B cell (primary cell): ENCODE measurements at regions not wholly inside any gene's neighbourhood (a gene's known extent, or its start where the extent isn't known, plus 50 kb on each side); places are given as distances from the start of the nearest gene placed in this dataset.

Experiments used
- ATAC-seq: fragments of 200-7000 bp; cut with Tn5 transposase; one replicate; pipeline ENCODE4 v1.10.0; 2021; ENCODE audit warnings: low read depth, mild to moderate bottlenecking, moderate number of reproducible peaks, moderate library complexity
- CTCF ChIA-PET: fragments of 350-600 bp; sonication (Branson Sonifier 250); formaldehyde crosslinking; loops from one replicate; lab custom pipeline; 2021; ENCODE audit warnings: antibody characterized with exemption, inconsistent platforms; lab: Charles Lee
- POLR2A ChIA-PET: fragments of 350-600 bp; sonication (Branson Sonifier 250); formaldehyde crosslinking; loops from one replicate; lab custom pipeline; 2021; ENCODE audit warnings: antibody characterized with exemption; lab: Charles Lee
- DNase-seq: peaks from one replicate; pipeline ENCODE4 v3.0.0; 2013
- H2AFZ ChIP-seq: 2 replicates; pipeline ENCODE4 v1.6.1; 2012; ENCODE audit warnings: mild to moderate bottlenecking, low read depth, low read length; ENCODE audit not compliant: insufficient read depth, poor library complexity, severe bottlenecking
- H3K27ac ChIP-seq, 2 donors: 1 replicate in 1 of 2; 2 replicates in 1 of 2; pipeline ENCODE4 v1.5.1; 2012 to 2013; ENCODE audit warnings: low read length in 2 of 2, mild to moderate bottlenecking in 2 of 2, moderate library complexity in 1 of 2
- H3K27me3 ChIP-seq, 4 experiments: fragments of 200-600 bp in 1 of 4; sonication (generic) in 1 of 4; replicated peaks in 1 of 4; 1 replicate in 2 of 4; 2 replicates in 2 of 4; pipeline versions ENCODE4 v1.6.1 to v1.7.0; 2013 to 2016; ENCODE audit warnings: low read length in 3 of 4, mild to moderate bottlenecking in 2 of 4, mixed read lengths in 1 of 4, moderate library complexity in 1 of 4; ENCODE audit not compliant: insufficient read depth in 4 of 4, control insufficient read depth in 3 of 4; ENCODE audit errors: control extremely low read depth in 1 of 4
- H3K36me3 ChIP-seq, 2 experiments: replicated peaks in 1 of 2; 1 replicate in 1 of 2; 2 replicates in 1 of 2; pipeline versions ENCODE4 v1.6.1 to v1.7.1; 2013; ENCODE audit warnings: low read length in 1 of 2; ENCODE audit not compliant: insufficient read depth in 2 of 2, control insufficient read depth in 1 of 2; ENCODE audit errors: control extremely low read depth in 1 of 2, extremely low read depth in 1 of 2
- H3K4me1 ChIP-seq, 2 donors: fragments of 200-600 bp in 1 of 2; sonication (generic) in 1 of 2; 1 replicate in 1 of 2; 2 replicates in 1 of 2; pipeline versions ENCODE4 v1.5.1 to v1.6.1; 2013 to 2017; ENCODE audit warnings: low read length in 2 of 2; ENCODE audit not compliant: control insufficient read depth in 2 of 2, insufficient read depth in 2 of 2
- H3K4me2 ChIP-seq: replicated peaks from 2 replicates; pipeline ENCODE3; 2012; ENCODE audit warnings: mild to moderate bottlenecking, low read depth, low read length; ENCODE audit not compliant: poor library complexity, severe bottlenecking
- H3K4me3 ChIP-seq, 5 experiments: fragments of 200-600 bp in 1 of 5; sonication (generic) in 1 of 5; 1 replicate in 3 of 5; 2 replicates in 2 of 5; pipeline versions ENCODE4 v1.5.1 to v1.7.0; 2011 to 2016; ENCODE audit warnings: low read length in 4 of 5, mild to moderate bottlenecking in 4 of 5, low read depth in 2 of 5, control low read depth in 1 of 5, moderate library complexity in 1 of 5; ENCODE audit not compliant: insufficient read depth in 1 of 5; ENCODE audit errors: control extremely low read depth in 1 of 5, extremely low read depth in 1 of 5
- H3K79me2 ChIP-seq: fragments of 200-600 bp; sonication (generic); one replicate; pipeline ENCODE4 v1.6.0; 2016; ENCODE audit warnings: low read length; ENCODE audit not compliant: control insufficient read depth, insufficient read depth
- H3K9ac ChIP-seq: fragments of 200-600 bp; sonication (generic); 2 replicates; pipeline ENCODE4 v1.6.1; 2017; ENCODE audit warnings: mild to moderate bottlenecking, low read length, moderate library complexity
- H3K9me3 ChIP-seq, 3 donors: one replicate each; pipeline versions ENCODE4 v1.6.1 to v1.7.1; 2013; ENCODE audit warnings: low read length in 2 of 3; ENCODE audit not compliant: control insufficient read depth in 2 of 3, insufficient read depth in 1 of 3; ENCODE audit errors: control extremely low read depth in 1 of 3
- H4K20me1 ChIP-seq: 2 replicates; pipeline ENCODE4 v1.6.0; 2012; ENCODE audit warnings: mild to moderate bottlenecking, low read length; ENCODE audit not compliant: insufficient read depth, control insufficient read depth, poor library complexity, severe bottlenecking
- H3K27ac Mint-ChIP-seq: one replicate; pipeline ENCODE4 v1.8.0; 2021; ENCODE audit warnings: mixed read lengths
- H3K27me3 Mint-ChIP-seq: one replicate; pipeline ENCODE4 v1.8.0; 2021; ENCODE audit warnings: mixed read lengths
- H3K4me1 Mint-ChIP-seq: one replicate; pipeline ENCODE4 v1.8.0; 2021; ENCODE audit warnings: mixed read lengths
- H3K4me3 Mint-ChIP-seq: one replicate; pipeline ENCODE4 v1.8.0; 2021; ENCODE audit warnings: mixed read lengths
- H3K9me3 Mint-ChIP-seq: one replicate; pipeline ENCODE4 v1.8.0; 2022; ENCODE audit warnings: mixed read lengths; ENCODE audit not compliant: insufficient read depth
- CTCF ChIP-seq: fragments of 200-600 bp; IDR thresholded peaks from one replicate; pipeline ENCODE4 v1.8.0; 2022; ENCODE audit warnings: antibody characterized with exemption, mild to moderate bottlenecking
- EZH2 ChIP-seq: IDR thresholded peaks from 2 replicates; pipeline ENCODE4 v1.6.1; 2012; ENCODE audit warnings: borderline replicate concordance, low read depth, mild to moderate bottlenecking, moderate library complexity, low read length; ENCODE audit not compliant: insufficient read depth, poor library complexity, severe bottlenecking
- WGBS: methylation state at CpG from one replicate; pipeline ENCODE4 v1.1.5; 2013; ENCODE audit warnings: missing lambda C conversion rate; ENCODE audit not compliant: insufficient coverage; 5-methylcytosine and 5-hydroxymethylcytosine counted together
- intact Hi-C: fragments of 100-400 bp; cut with micrococcal nuclease; formaldehyde crosslinking; loops from one replicate; pipeline ENCODE4 v1.10.0; 2022

- no peaks in the 10 kb centered on the region for H3K27me3 ChIP-seq
- H3K4me3 Mint-ChIP-seq, result no peak overlapping the region
- H3K4me2 ChIP-seq, result no peak overlapping the region
- H3K27me3 Mint-ChIP-seq, result peaks cover 6% of the 10 kb centered on the region
- intact Hi-C loops, result no loop called here
- H3K79me2 ChIP-seq, result no peaks in the 10 kb centered on the region
- H2AFZ ChIP-seq, result no peak overlapping the region
- peaks cover 0 to 8% (median 0%) of the 10 kb centered on the region in 3 donors for H3K9me3 ChIP-seq
- 98% methylated on average over 4 of the region's 5 CpGs for WGBS
- no peaks in the 10 kb centered on the region for H3K9me3 Mint-ChIP-seq
- CTCF ChIA-PET, result interaction anchor here (0.6 kb wide), 1 partner anchor 1166 kb away, joined by 6 read pairs; no protein-coding TSS in a partner anchor
- DNase-seq (no peak), ATAC-seq (no peak)
- no peak for TF ChIP-seq CTCF
- no peak for TF ChIP-seq EZH2
- no peak overlapping the region for H3K27ac Mint-ChIP-seq
- no peaks in the 10 kb centered on the region for H3K36me3 ChIP-seq
- no peaks in the 10 kb centered on the region for H3K4me1 ChIP-seq
- no peak overlapping the region for H3K4me3 ChIP-seq
- H4K20me1 ChIP-seq, result no peaks in the 10 kb centered on the region
- POLR2A ChIA-PET, result no interaction called here
- H3K9ac ChIP-seq, result no peak overlapping the region
- H3K27ac ChIP-seq, result no peak overlapping the region
- H3K4me1 Mint-ChIP-seq, result no peaks in the 10 kb centered on the region
These were observed 170.1 kb downstream of the ICE1 start for GRCh38 chr5:5592541-5592940.

- ChIA-PET POLR2A (no interaction called here), CTCF (no interaction called here)
- H3K9me3 ChIP-seq, result peaks cover 0 to 8% (median 0%) of the 10 kb centered on the region in 3 donors
- no peak overlapping the region for H3K27ac ChIP-seq
- Mint-ChIP-seq H3K27ac (no peak overlapping the region), H3K4me3 (no peak overlapping the region), H3K9me3 (no peaks in the 10 kb centered on the region), H3K27me3 (peaks cover 11% of the 10 kb centered on the region), H3K4me1 (no peaks in the 10 kb centered on the region)
- no peak overlapping the region for H3K9ac ChIP-seq
- H4K20me1 ChIP-seq, result no peaks in the 10 kb centered on the region
- H3K27me3 ChIP-seq, result no peaks in the 10 kb centered on the region
- intact Hi-C loops, result no loop called here
- WGBS, result 82% methylated on average over 3 of the region's 6 CpGs
- H3K36me3 ChIP-seq, result no peaks in the 10 kb centered on the region
- no peaks in the 10 kb centered on the region for H3K79me2 ChIP-seq
- no peak for DNase-seq
- H3K4me2 ChIP-seq, result no peak overlapping the region
- no peak for TF ChIP-seq EZH2
- TF ChIP-seq CTCF, result no peak
- no peaks in the 10 kb centered on the region for H3K4me1 ChIP-seq
- no peak for ATAC-seq
- no peak overlapping the region for H3K4me3 ChIP-seq
- H2AFZ ChIP-seq, result no peak overlapping the region
These were observed 169.1 kb downstream of the ICE1 start for GRCh38 chr5:5591567-5591966.
